Panc1 (cell line): ENCODE measurements at regions not wholly inside any gene's neighbourhood (a gene's known extent, or its start where the extent isn't known, plus 50 kb on each side); places are given as distances from the start of the nearest gene placed in this dataset.

Experiments used
- ATAC-seq: fragments of 200-7000 bp; cut with Tn5 transposase; 2 replicates; pipeline ENCODE4 v1.9.1; 2020; ENCODE audit warnings: mild to moderate bottlenecking, moderate library complexity
- BruUV-seq: library from RNA; stranded (reverse); fragments of 400-500 nt; replicated peaks from 2 replicates; lab custom pipeline; 2021; lab: Mats Ljungman, UMichigan
- CTCF ChIA-PET: fragments of 300-600 bp; sonication (Branson Sonifier 250); formaldehyde crosslinking; loops from one replicate; lab custom pipeline; 2022; ENCODE audit warnings: antibody characterized with exemption; lab: Charles Lee
- POLR2A ChIA-PET: fragments of 300-600 bp; sonication (Branson Sonifier 250); formaldehyde crosslinking; loops from one replicate; lab custom pipeline; 2022; ENCODE audit warnings: antibody characterized with exemption; lab: Charles Lee
- DNase-seq: peaks from one replicate; pipeline ENCODE4 v3.0.0-alpha.2; 2010; ENCODE audit warnings: low read depth, low spot score
- H3K27ac ChIP-seq: 2 replicates; pipeline ENCODE4 v1.5.1; 2011; ENCODE audit warnings: mild to moderate bottlenecking, low read length, inconsistent platforms
- H3K27me3 ChIP-seq: fragments of 200-500 bp; sonication (Bioruptor generic); 2 replicates; pipeline ENCODE4 v1.6.0; 2014; ENCODE audit warnings: low read length, inconsistent platforms; ENCODE audit not compliant: control insufficient read depth, insufficient read depth
- H3K36me3 ChIP-seq: fragments of 200-500 bp; sonication (Bioruptor generic); 2 replicates; pipeline ENCODE4 v1.5.1; 2014; ENCODE audit warnings: inconsistent platforms, mild to moderate bottlenecking, low read length, moderate library complexity; ENCODE audit not compliant: control insufficient read depth, insufficient read depth
- H3K4me1 ChIP-seq: 2 replicates; pipeline ENCODE4 v1.5.1; 2011; ENCODE audit warnings: inconsistent platforms, mild to moderate bottlenecking, low read length, moderate library complexity; ENCODE audit not compliant: control insufficient read depth, insufficient read depth
- H3K4me3 ChIP-seq, 2 experiments: 2 replicates each; pipeline ENCODE4 v1.5.1; 2011 to 2012; ENCODE audit warnings: low read depth in 2 of 2, low read length in 2 of 2, mild to moderate bottlenecking in 2 of 2, inconsistent platforms in 1 of 2, moderate library complexity in 1 of 2
- H3K9me3 ChIP-seq: fragments of 200-500 bp; sonication (Bioruptor generic); 2 replicates; pipeline ENCODE4 v1.5.1; 2014; ENCODE audit warnings: low read depth, mild to moderate bottlenecking, inconsistent platforms, low read length, moderate library complexity; ENCODE audit not compliant: control insufficient read depth, insufficient read depth
- POLR2AphosphoS5 ChIP-seq: IDR thresholded peaks from 2 replicates; pipeline ENCODE4 v1.6.1; 2012; ENCODE audit warnings: mild to moderate bottlenecking, low read depth, low read length, moderate library complexity
- SIN3A ChIP-seq: IDR thresholded peaks from 2 replicates; pipeline ENCODE4 v1.6.1; 2012; ENCODE audit warnings: low read depth, mild to moderate bottlenecking, low read length, moderate library complexity, borderline replicate concordance; ENCODE audit not compliant: insufficient read depth
- TCF7L2 ChIP-seq: IDR thresholded peaks from 2 replicates; pipeline ENCODE4 v1.6.1; 2011; ENCODE audit warnings: mild to moderate bottlenecking, low read depth, low read length, inconsistent platforms
- in situ Hi-C: cut with HindIII; loops from 2 replicates; pipeline ENCODE4 v1.10.0; 2016; ENCODE audit warnings: low sequenced_read_pairs, low pct_unique_long_range_greater_than_20kb
- intact Hi-C: fragments of 100-400 bp; cut with micrococcal nuclease; formaldehyde crosslinking; loops from one replicate; pipeline ENCODE4 v1.10.0; 2022; ENCODE audit not compliant: unreplicated experiment
- TF ChIP-seq, protein P1 (sequence below), 2 experiments: IDR thresholded peaks; 2 replicates each; pipeline ENCODE4 v1.6.1; 2011 to 2012; ENCODE audit warnings: low read depth in 2 of 2, control low read depth in 1 of 2, low read length in 1 of 2, mild to moderate bottlenecking in 1 of 2, moderate library complexity in 1 of 2; ENCODE audit not compliant: insufficient read depth in 1 of 2
- TF ChIP-seq, protein P2 (sequence below): fragments of 450-650 bp; IDR thresholded peaks from 2 replicates; pipeline ENCODE4 v1.5.1; 2017; ENCODE audit warnings: mild to moderate bottlenecking

GRCh38 chr1:29519108-29519787 is 282.9 kb downstream of the PTPRU start:
- ATAC-seq (no peak), DNase-seq (no peak)
- TF ChIP-seq TCF7L2 = no peak
- no peak for TF ChIP-seq SIN3A
- TF ChIP-seq, protein P1, sequence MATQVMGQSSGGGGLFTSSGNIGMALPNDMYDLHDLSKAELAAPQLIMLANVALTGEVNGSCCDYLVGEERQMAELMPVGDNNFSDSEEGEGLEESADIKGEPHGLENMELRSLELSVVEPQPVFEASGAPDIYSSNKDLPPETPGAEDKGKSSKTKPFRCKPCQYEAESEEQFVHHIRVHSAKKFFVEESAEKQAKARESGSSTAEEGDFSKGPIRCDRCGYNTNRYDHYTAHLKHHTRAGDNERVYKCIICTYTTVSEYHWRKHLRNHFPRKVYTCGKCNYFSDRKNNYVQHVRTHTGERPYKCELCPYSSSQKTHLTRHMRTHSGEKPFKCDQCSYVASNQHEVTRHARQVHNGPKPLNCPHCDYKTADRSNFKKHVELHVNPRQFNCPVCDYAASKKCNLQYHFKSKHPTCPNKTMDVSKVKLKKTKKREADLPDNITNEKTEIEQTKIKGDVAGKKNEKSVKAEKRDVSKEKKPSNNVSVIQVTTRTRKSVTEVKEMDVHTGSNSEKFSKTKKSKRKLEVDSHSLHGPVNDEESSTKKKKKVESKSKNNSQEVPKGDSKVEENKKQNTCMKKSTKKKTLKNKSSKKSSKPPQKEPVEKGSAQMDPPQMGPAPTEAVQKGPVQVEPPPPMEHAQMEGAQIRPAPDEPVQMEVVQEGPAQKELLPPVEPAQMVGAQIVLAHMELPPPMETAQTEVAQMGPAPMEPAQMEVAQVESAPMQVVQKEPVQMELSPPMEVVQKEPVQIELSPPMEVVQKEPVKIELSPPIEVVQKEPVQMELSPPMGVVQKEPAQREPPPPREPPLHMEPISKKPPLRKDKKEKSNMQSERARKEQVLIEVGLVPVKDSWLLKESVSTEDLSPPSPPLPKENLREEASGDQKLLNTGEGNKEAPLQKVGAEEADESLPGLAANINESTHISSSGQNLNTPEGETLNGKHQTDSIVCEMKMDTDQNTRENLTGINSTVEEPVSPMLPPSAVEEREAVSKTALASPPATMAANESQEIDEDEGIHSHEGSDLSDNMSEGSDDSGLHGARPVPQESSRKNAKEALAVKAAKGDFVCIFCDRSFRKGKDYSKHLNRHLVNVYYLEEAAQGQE (IDR thresholded peaks at IDR 0.05; ENCODE audit: insufficient read depth in 1 of 2, low read depth in 2 of 2, low read length in 1 of 2) = no peak
- no peak for TF ChIP-seq POLR2AphosphoS5
- TF ChIP-seq, protein P2, sequence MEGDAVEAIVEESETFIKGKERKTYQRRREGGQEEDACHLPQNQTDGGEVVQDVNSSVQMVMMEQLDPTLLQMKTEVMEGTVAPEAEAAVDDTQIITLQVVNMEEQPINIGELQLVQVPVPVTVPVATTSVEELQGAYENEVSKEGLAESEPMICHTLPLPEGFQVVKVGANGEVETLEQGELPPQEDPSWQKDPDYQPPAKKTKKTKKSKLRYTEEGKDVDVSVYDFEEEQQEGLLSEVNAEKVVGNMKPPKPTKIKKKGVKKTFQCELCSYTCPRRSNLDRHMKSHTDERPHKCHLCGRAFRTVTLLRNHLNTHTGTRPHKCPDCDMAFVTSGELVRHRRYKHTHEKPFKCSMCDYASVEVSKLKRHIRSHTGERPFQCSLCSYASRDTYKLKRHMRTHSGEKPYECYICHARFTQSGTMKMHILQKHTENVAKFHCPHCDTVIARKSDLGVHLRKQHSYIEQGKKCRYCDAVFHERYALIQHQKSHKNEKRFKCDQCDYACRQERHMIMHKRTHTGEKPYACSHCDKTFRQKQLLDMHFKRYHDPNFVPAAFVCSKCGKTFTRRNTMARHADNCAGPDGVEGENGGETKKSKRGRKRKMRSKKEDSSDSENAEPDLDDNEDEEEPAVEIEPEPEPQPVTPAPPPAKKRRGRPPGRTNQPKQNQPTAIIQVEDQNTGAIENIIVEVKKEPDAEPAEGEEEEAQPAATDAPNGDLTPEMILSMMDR = no peak
- no peaks in the 10 kb centered on the region for H3K9me3 ChIP-seq
- no peak overlapping the region for H3K4me3 ChIP-seq
- H3K4me1 ChIP-seq = no peaks in the 10 kb centered on the region; the same call in 1 of the 2 replicates
- no peak overlapping the region for H3K27ac ChIP-seq
- ChIA-PET POLR2A (no interaction called here), CTCF (interaction anchor here (0.5 kb wide), 1 partner anchor 568 kb away, joined by 3 read pairs; no protein-coding TSS in a partner anchor)
- H3K36me3 ChIP-seq = no peaks in the 10 kb centered on the region
- 0 out of 2 replicates have a peak, but pooled peaks cover 2% of the 10 kb centered on the region for H3K27me3 ChIP-seq
- intact Hi-C loops = loop anchor here (10.0 kb wide), 1 partner anchor 336 kb away; no protein-coding TSS in a partner anchor
- in situ Hi-C loops = no loop called here
- BruUV-seq = no TSS peak

- no TSS peak for BruUV-seq
Measured at GRCh38 chr1:29518183-29518835, 282.0 kb downstream of the PTPRU start.

More at GRCh38 chr1:29518183-29518835, 282.0 kb downstream of the PTPRU start:
- Histone ChIP-seq H3K27me3 (0 out of 2 replicates have a peak, but pooled peaks cover 2% of the 10 kb centered on the region), H3K27ac (no peak overlapping the region), H3K36me3 (no peaks in the 10 kb centered on the region), H3K4me3 (no peak overlapping the region), H3K9me3 (no peaks in the 10 kb centered on the region), H3K4me1 (no peaks in the 10 kb centered on the region; the same call in 1 of the 2 replicates)
- ChIA-PET POLR2A (no interaction called here), CTCF (no interaction called here)
- intact Hi-C loops (loop anchor here (10.0 kb wide), 1 partner anchor 336 kb away; no protein-coding TSS in a partner anchor), in situ Hi-C loops (no loop called here)
- DNase-seq (no peak), ATAC-seq (no peak)
- TF ChIP-seq, protein P1 (IDR thresholded peaks at IDR 0.05; ENCODE audit: insufficient read depth in 1 of 2, low read depth in 2 of 2, low read length in 1 of 2) = no peak
- no peak for TF ChIP-seq TCF7L2
- TF ChIP-seq, protein P2 = no peak
- TF ChIP-seq POLR2AphosphoS5 = no peak
- TF ChIP-seq SIN3A = no peak
